ENCODE measurements at regions not wholly inside any gene's neighbourhood (a gene's known extent, or its start where the extent isn't known, plus 50 kb on each side); places are given as distances from the start of the nearest gene placed in this dataset.

DNA sequence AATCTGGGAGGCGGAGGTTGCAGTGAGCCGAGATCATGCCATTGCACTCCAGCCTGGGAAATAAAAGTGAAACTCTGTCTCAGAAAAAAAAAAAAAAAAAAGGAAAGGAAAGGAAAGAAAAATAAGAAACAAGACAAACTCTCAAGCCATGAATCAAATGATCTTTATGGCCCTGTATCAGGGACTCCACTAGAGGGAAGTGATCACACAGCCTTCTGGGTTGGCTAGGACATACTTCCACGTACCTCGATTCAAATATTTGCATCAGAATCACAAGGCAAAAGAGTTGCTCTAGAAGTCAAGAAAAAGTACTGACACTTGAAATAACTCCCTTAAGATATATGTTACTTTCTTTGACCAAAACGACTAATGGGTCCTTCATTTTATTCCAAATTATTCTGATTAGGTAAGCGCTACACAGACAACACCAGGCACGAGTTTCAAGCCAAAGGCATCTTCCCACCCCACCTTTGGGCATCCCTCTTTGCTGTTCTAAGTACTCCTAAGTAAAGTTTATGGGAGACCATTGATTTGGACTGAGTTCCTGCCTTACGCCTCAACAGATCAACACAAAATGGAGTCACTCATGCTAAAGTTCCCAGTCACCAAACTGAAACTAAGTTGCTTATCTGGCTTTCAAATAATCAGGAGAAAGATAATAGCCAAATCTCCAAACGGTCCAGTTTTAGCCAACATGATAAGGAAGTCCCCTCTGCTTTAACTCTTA, 77.5 kb upstream of the NT5E start (continued):
- TF ChIP-seq ZNF592 (IDR thresholded peaks at IDR 0.05) (peak; percentile 28; the same call in 1 of the 2 replicates), ZNF76 (CRISPR knock-in tag; IDR thresholded peaks at IDR 0.05; ENCODE audit: borderline replicate concordance) (peak; percentile 80; the same call in 1 of the 2 replicates), ZNF766 (CRISPR knock-in tag; conservative IDR thresholded peaks at IDR 0.05) (0 out of 2 replicates have a peak, but pooled peaks have one; percentile 25), KLF6 (CRISPR knock-in tag; IDR thresholded peaks at IDR 0.05; ENCODE audit: borderline replicate concordance) (peak; percentile 51; the same call in 1 of the 2 replicates), TEAD1 (CRISPR knock-in tag; IDR thresholded peaks at IDR 0.05) (peak in 1 of 2 experiments; percentile 63; a peak in 1 of 4 replicates), CREB3 (tag; conservative IDR thresholded peaks at IDR 0.05; ENCODE audit: low read depth) (0 out of 2 replicates have a peak, but pooled peaks have one; percentile 56), THRB (CRISPR knock-in tag; conservative IDR thresholded peaks at IDR 0.05) (no peak), ZNF449 (CRISPR knock-in tag; IDR thresholded peaks at IDR 0.05) (peak; percentile 75; the same call in 1 of the 2 replicates), HNRNPK (IDR thresholded peaks at IDR 0.05; ENCODE audit: low read depth, low read length, poor library complexity, severe bottlenecking) (no peak)
- TF ChIP-seq, protein P1, sequence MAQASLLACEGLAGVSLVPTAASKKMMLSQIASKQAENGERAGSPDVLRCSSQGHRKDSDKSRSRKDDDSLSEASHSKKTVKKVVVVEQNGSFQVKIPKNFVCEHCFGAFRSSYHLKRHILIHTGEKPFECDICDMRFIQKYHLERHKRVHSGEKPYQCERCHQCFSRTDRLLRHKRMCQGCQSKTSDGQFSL (CRISPR knock-in tag; IDR thresholded peaks at IDR 0.05), result no peak
- TF ChIP-seq, protein P1 (tag; IDR thresholded peaks at IDR 0.05), result peak in 1 of 2 experiments; percentile 85; a peak in 2 of 4 replicates
- TF ChIP-seq, protein P2, sequence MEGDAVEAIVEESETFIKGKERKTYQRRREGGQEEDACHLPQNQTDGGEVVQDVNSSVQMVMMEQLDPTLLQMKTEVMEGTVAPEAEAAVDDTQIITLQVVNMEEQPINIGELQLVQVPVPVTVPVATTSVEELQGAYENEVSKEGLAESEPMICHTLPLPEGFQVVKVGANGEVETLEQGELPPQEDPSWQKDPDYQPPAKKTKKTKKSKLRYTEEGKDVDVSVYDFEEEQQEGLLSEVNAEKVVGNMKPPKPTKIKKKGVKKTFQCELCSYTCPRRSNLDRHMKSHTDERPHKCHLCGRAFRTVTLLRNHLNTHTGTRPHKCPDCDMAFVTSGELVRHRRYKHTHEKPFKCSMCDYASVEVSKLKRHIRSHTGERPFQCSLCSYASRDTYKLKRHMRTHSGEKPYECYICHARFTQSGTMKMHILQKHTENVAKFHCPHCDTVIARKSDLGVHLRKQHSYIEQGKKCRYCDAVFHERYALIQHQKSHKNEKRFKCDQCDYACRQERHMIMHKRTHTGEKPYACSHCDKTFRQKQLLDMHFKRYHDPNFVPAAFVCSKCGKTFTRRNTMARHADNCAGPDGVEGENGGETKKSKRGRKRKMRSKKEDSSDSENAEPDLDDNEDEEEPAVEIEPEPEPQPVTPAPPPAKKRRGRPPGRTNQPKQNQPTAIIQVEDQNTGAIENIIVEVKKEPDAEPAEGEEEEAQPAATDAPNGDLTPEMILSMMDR (IDR thresholded peaks at IDR 0.05 in 2 of 3, conservative IDR thresholded peaks at IDR 0.05 in 1 of 3; ENCODE audit: insufficient read depth in 2 of 3, low read depth in 1 of 3, low read length in 3 of 3), result peak in 1 of 3 experiments; percentile 13; a peak in 1 of 6 replicates

All from K562 (cell line).